Smooth muscle cell (in vitro differentiated cells): ENCODE measurements at regions not wholly inside any gene's neighbourhood (a gene's known extent, or its start where the extent isn't known, plus 50 kb on each side); places are given as distances from the start of the nearest gene placed in this dataset.

Experiments used
- DNase-seq: peaks from one replicate; lab custom pipeline; 2025; ENCODE audit not compliant: unreplicated experiment; lab: John Stamatoyannopoulos, UW
- H2AFZ ChIP-seq: fragments of 200-600 bp; sonication (generic); 2 replicates; pipeline ENCODE4 v1.6.0; 2016; ENCODE audit warnings: antibody characterized with exemption, low read depth, mild to moderate bottlenecking
- H3F3A ChIP-seq: fragments of 200-600 bp; sonication (generic); 2 replicates; pipeline ENCODE4 v1.6.0; 2017; ENCODE audit warnings: antibody characterized with exemption, low read depth
- H3K27ac ChIP-seq: fragments of 200-600 bp; sonication (generic); 2 replicates; pipeline ENCODE4 v1.5.1; 2016; ENCODE audit warnings: low read depth, mild to moderate bottlenecking
- H3K27me3 ChIP-seq: fragments of 200-600 bp; sonication (generic); 2 replicates; pipeline ENCODE4 v1.6.1; 2016; ENCODE audit warnings: low read depth, mild to moderate bottlenecking
- H3K36me3 ChIP-seq: fragments of 200-600 bp; sonication (generic); 2 replicates; pipeline ENCODE4 v1.5.1; 2016; ENCODE audit warnings: low read depth
- H3K4me1 ChIP-seq: fragments of 200-600 bp; sonication (generic); 2 replicates; pipeline ENCODE4 v1.5.1; 2016; ENCODE audit warnings: low read depth
- H3K4me2 ChIP-seq: fragments of 200-600 bp; sonication (generic); 2 replicates; pipeline ENCODE4 v1.6.0; 2016; ENCODE audit warnings: mild to moderate bottlenecking
- H3K4me3 ChIP-seq: fragments of 200-600 bp; sonication (generic); 2 replicates; pipeline ENCODE4 v1.5.1; 2016; ENCODE audit warnings: mild to moderate bottlenecking
- H3K79me2 ChIP-seq: fragments of 200-600 bp; sonication (generic); 2 replicates; pipeline ENCODE4 v1.6.0; 2016; ENCODE audit warnings: low read depth, mild to moderate bottlenecking
- H3K9ac ChIP-seq: fragments of 200-600 bp; sonication (generic); 2 replicates; pipeline ENCODE4 v1.6.0; 2016; ENCODE audit warnings: low read depth
- H3K9me3 ChIP-seq: fragments of 200-600 bp; sonication (generic); replicated peaks from 2 replicates; pipeline ENCODE4 v1.5.1; 2016; ENCODE audit warnings: low read depth
- H4K20me1 ChIP-seq: fragments of 200-600 bp; sonication (generic); 2 replicates; pipeline ENCODE4 v1.6.0; 2016; ENCODE audit warnings: low read depth
- CTCF ChIP-seq: fragments of 200-600 bp; sonication (generic); IDR thresholded peaks from 2 replicates; pipeline ENCODE4 v1.5.1; 2017; ENCODE audit warnings: borderline replicate concordance, mild to moderate bottlenecking, antibody characterized with exemption; ENCODE audit not compliant: insufficient read depth, poor library complexity, severe bottlenecking
- WGBS: methylation state at CpG from one replicate; pipeline ENCODE4 v1.1.7; 2016; ENCODE audit warnings: low lambda C conversion rate; 5-methylcytosine and 5-hydroxymethylcytosine counted together

DNA sequence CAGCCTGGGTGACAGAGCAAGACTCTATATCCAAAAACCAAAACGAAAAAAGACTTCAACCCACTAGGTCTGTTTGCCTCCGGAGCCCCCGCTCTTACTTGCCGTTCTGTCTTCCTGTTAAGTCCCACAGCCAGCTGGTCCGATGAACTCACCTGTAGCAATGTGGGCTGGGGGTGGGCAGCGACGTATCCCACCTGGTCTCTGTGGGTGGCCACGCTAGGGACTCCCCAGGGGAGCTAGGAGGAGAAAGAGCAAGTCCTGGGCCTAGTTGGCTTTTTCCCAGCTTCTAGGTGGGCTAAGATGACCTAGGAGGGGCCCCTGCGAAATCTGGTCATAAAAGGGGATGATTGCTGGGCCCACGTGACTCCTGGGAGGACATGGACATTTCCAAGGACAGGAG is 166.0 kb upstream of the KCNG1 start:
- no peak for DNase-seq
- H3K27me3 ChIP-seq = no peaks in the 10 kb centered on the region
- no peak overlapping the region for H3K27ac ChIP-seq
- H3K9me3 ChIP-seq = no peaks in the 10 kb centered on the region
- 89% methylated on average over 10 of the region's 10 CpGs for WGBS
- no peaks in the 10 kb centered on the region for H4K20me1 ChIP-seq
- H3K4me1 ChIP-seq = no peaks in the 10 kb centered on the region
- H3K4me2 ChIP-seq = no peak overlapping the region
- H3K79me2 ChIP-seq = no peaks in the 10 kb centered on the region
- TF ChIP-seq CTCF = no peak
- H3F3A ChIP-seq = no peaks in the 10 kb centered on the region
- H3K36me3 ChIP-seq = no peaks in the 10 kb centered on the region
- no peak overlapping the region for H2AFZ ChIP-seq
- no peak overlapping the region for H3K9ac ChIP-seq
- H3K4me3 ChIP-seq = no peak overlapping the region

GRCh38 chr20:51187261-51187660 is 164.4 kb upstream of the KCNG1 start:
- TF ChIP-seq CTCF = no peak
- no peak for DNase-seq
- no peaks in the 10 kb centered on the region for H3K9me3 ChIP-seq
- no peak overlapping the region for H3K4me2 ChIP-seq
- no peak overlapping the region for H3K27ac ChIP-seq
- H3F3A ChIP-seq = no peaks in the 10 kb centered on the region
- H3K27me3 ChIP-seq = no peaks in the 10 kb centered on the region
- no peaks in the 10 kb centered on the region for H3K4me1 ChIP-seq
- H3K4me3 ChIP-seq = no peak overlapping the region
- H2AFZ ChIP-seq = no peak overlapping the region
- WGBS = 63% methylated on average over 9 of the region's 9 CpGs
- H3K9ac ChIP-seq = no peak overlapping the region
- no peaks in the 10 kb centered on the region for H3K36me3 ChIP-seq
- H4K20me1 ChIP-seq = no peaks in the 10 kb centered on the region
- no peaks in the 10 kb centered on the region for H3K79me2 ChIP-seq

GRCh38 chr20:51185861-51186260 is 163.0 kb upstream of the KCNG1 start:
- Histone ChIP-seq H3K79me2 (no peaks in the 10 kb centered on the region), H2AFZ (no peak overlapping the region), H3K9me3 (no peaks in the 10 kb centered on the region), H3K27me3 (no peaks in the 10 kb centered on the region), H3K9ac (no peak overlapping the region), H3K27ac (no peak overlapping the region), H3K36me3 (no peaks in the 10 kb centered on the region), H3K4me3 (no peak overlapping the region), H3F3A (no peaks in the 10 kb centered on the region), H3K4me2 (no peak overlapping the region), H3K4me1 (no peaks in the 10 kb centered on the region), H4K20me1 (no peaks in the 10 kb centered on the region)
- DNase-seq = no peak
- no peak for TF ChIP-seq CTCF
- WGBS = 87% methylated on average over 4 of the region's 4 CpGs

- H3K27me3 ChIP-seq = no peaks in the 10 kb centered on the region
These were observed 162.4 kb upstream of the KCNG1 start for GRCh38 chr20:51185277-51185676.

More at GRCh38 chr20:51185277-51185676, 162.4 kb upstream of the KCNG1 start:
- Histone ChIP-seq H3K4me2 (no peak overlapping the region), H3K9me3 (no peaks in the 10 kb centered on the region), H3K4me3 (no peak overlapping the region), H3K4me1 (no peaks in the 10 kb centered on the region), H3K79me2 (no peaks in the 10 kb centered on the region), H2AFZ (no peak overlapping the region), H4K20me1 (no peaks in the 10 kb centered on the region), H3K27ac (no peak overlapping the region), H3K36me3 (no peaks in the 10 kb centered on the region), H3K9ac (no peak overlapping the region), H3F3A (no peaks in the 10 kb centered on the region)
- DNase-seq = no peak
- no peak for TF ChIP-seq CTCF
- 98% methylated on average over 3 of the region's 3 CpGs for WGBS
